Activated CD4-positive, alpha-beta T cell treated with anti-CD3 and anti-CD28 coated beads, Interleukin-2, amount 10 ng/mL, durations not matched to agents 24 days and 14 days (primary cell): ENCODE measurements at regions not wholly inside any gene's neighbourhood (a gene's known extent, or its start where the extent isn't known, plus 50 kb on each side); places are given as distances from the start of the nearest gene placed in this dataset.
A peak's percentile ranks its signal among the peaks of the same experiment; 100 is the strongest.
"Not testable (repeated sequence)": the region's sequence is repeated elsewhere in the genome, so short reads cannot be mapped to it uniquely, and the experiment has no call there.

ENCODE experiments used
- DNase-seq: peaks from one replicate; pipeline ENCODE4 v3.0.0; 2022
- H3K27ac Mint-ChIP-seq: one replicate; pipeline ENCODE4 v1.8.0; 2022; ENCODE audit warnings: mild to moderate bottlenecking, mixed read lengths
- H3K27me3 Mint-ChIP-seq: one replicate; pipeline ENCODE4 v1.8.0; 2022; ENCODE audit warnings: mixed read lengths
- H3K36me3 Mint-ChIP-seq: one replicate; pipeline ENCODE4 v1.8.0; 2022; ENCODE audit warnings: low read depth, mild to moderate bottlenecking, mixed read lengths
- H3K4me1 Mint-ChIP-seq: one replicate; pipeline ENCODE4 v1.8.0; 2021; ENCODE audit warnings: mixed read lengths
- H3K4me3 Mint-ChIP-seq: one replicate; pipeline ENCODE4 v1.8.0; 2022; ENCODE audit warnings: mild to moderate bottlenecking, moderate library complexity, mixed read lengths
- H3K9me3 Mint-ChIP-seq: one replicate; pipeline ENCODE4 v1.8.0; 2021; ENCODE audit warnings: mixed read lengths
- intact Hi-C: fragments of 100-400 bp; cut with micrococcal nuclease; formaldehyde crosslinking; loops from one replicate; pipeline ENCODE4 v1.15.1; 2023

GRCh38 chr14:39641224-39641623 is 209.0 kb upstream of the FBXO33 start:
- Mint-ChIP-seq H3K4me3 (peak overlapping the region; percentile 21), H3K36me3 (no peaks in the 10 kb centered on the region), H3K4me1 (no peaks in the 10 kb centered on the region), H3K27me3 (no peaks in the 10 kb centered on the region), H3K9me3 (peaks cover 16% of the 10 kb centered on the region), H3K27ac (no peak overlapping the region)
- intact Hi-C loops = no loop called here
- DNase-seq = no peak

GRCh38 chr14:39639009-39639408 is 206.8 kb upstream of the FBXO33 start:
- H3K4me1 Mint-ChIP-seq, H3K27me3 Mint-ChIP-seq, H3K4me3 Mint-ChIP-seq, H3K27ac Mint-ChIP-seq, H3K36me3 Mint-ChIP-seq, DNase-seq, intact Hi-C loops: not testable (repeated sequence)
- H3K9me3 Mint-ChIP-seq = peaks cover 17% of the 10 kb centered on the region

- H3K4me1 Mint-ChIP-seq = no peaks in the 10 kb centered on the region
- intact Hi-C loops = no loop called here
Measured at GRCh38 chr14:39628087-39628486, 195.9 kb upstream of the FBXO33 start.

DNA sequence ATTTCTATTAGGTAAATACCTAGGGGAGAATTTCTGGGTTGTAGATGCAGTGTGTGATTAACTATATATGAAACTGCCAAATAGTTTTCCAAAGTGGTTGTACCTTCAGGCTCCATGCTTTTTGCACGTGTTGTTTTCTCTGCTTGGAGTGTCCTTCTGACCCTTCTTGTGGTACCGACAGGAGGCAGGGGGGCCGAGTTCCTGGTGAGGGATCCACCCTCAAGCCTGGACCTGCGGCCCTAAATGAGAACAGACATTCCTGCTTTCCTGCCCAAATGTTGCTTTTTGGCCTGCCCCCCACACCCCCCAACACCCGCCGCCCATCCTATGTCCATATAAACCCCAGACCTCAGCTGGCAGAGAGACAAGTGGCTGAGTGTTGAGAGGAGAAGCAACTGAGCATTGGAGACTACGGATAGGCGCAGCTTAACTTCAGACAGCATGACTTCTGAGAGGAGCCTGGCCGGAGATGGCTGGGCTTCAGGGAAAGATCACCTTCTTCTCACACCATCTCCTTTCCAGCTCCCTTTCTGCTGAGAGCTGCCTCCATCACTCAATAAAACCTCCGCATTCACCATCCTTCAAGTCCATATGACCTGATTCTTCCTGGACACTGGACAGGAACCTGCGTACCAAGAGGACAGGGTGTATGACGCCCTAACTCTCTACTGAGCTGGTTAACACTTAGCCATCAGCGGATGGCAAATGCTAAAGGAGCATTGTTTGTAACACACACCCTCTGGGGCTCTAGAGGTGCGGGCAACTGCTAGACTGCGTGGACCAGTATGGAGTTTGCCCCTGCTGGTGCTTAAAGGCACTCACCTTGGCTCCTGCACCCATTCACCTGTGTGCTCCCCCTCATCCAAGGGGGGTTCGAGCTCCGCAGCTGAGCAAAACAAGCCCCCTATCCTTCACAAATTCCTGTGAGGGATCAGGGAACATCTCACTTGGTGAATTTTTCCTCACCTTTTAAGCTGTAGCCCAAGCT is 194.7 kb upstream of the FBXO33 start:
- Mint-ChIP-seq H3K9me3 (peaks cover 10% of the 10 kb centered on the region), H3K27me3 (no peaks in the 10 kb centered on the region), H3K4me3 (no peak overlapping the region), H3K4me1 (no peaks in the 10 kb centered on the region), H3K36me3 (no peaks in the 10 kb centered on the region), H3K27ac (no peak overlapping the region)
- no peak for DNase-seq
- intact Hi-C loops = no loop called here

More at GRCh38 chr14:39628087-39628486, 195.9 kb upstream of the FBXO33 start:
- Mint-ChIP-seq H3K9me3 (peaks cover 5% of the 10 kb centered on the region), H3K36me3 (no peaks in the 10 kb centered on the region), H3K4me3 (no peak overlapping the region), H3K27ac (no peak overlapping the region), H3K27me3 (no peaks in the 10 kb centered on the region)
- no peak for DNase-seq

GRCh38 chr14:39621678-39622077 is 189.4 kb upstream of the FBXO33 start:
- Mint-ChIP-seq H3K27ac (no peak overlapping the region), H3K27me3 (no peaks in the 10 kb centered on the region), H3K4me3 (no peak overlapping the region), H3K4me1 (no peaks in the 10 kb centered on the region), H3K9me3 (peaks cover 11% of the 10 kb centered on the region), H3K36me3 (no peaks in the 10 kb centered on the region)
- intact Hi-C loops = no loop called here
- no peak for DNase-seq

DNA sequence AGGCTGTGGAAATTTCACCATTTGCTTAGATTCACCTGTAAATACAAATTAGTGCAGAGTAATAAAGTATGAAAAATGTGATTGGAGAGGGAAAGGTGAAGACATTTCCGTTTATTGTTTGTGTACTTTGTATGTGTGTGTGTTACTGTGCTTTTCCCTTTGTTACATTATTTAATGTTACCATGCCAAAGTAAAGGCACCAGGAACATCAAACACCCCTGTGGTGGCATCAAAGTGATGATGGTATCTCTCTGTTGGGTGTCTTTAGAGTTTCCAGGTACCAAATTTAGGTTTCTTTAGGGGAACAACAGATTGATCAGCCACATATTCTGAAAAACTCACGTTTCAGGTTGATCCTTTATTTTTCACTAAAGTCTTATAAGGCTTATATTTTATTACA is 189.0 kb upstream of the FBXO33 start:
- no peaks in the 10 kb centered on the region for H3K36me3 Mint-ChIP-seq
- intact Hi-C loops = no loop called here
- peaks cover 11% of the 10 kb centered on the region for H3K9me3 Mint-ChIP-seq
- H3K4me1 Mint-ChIP-seq = no peaks in the 10 kb centered on the region
- H3K27ac Mint-ChIP-seq = no peak overlapping the region
- H3K27me3 Mint-ChIP-seq = no peaks in the 10 kb centered on the region
- H3K4me3 Mint-ChIP-seq = no peak overlapping the region
- DNase-seq = no peak

- intact Hi-C loops = no loop called here
- H3K27me3 Mint-ChIP-seq = no peaks in the 10 kb centered on the region
- no peak overlapping the region for H3K4me3 Mint-ChIP-seq
- no peaks in the 10 kb centered on the region for H3K4me1 Mint-ChIP-seq
- H3K9me3 Mint-ChIP-seq = peaks cover 13% of the 10 kb centered on the region
- no peaks in the 10 kb centered on the region for H3K36me3 Mint-ChIP-seq
- no peak overlapping the region for H3K27ac Mint-ChIP-seq
- DNase-seq = no peak
Measured at GRCh38 chr14:39617537-39617936, 185.3 kb upstream of the FBXO33 start.

- H3K36me3 Mint-ChIP-seq = no peaks in the 10 kb centered on the region
- H3K4me3 Mint-ChIP-seq = no peak overlapping the region
- H3K4me1 Mint-ChIP-seq = no peaks in the 10 kb centered on the region
- H3K27me3 Mint-ChIP-seq = no peaks in the 10 kb centered on the region
- H3K9me3 Mint-ChIP-seq = peaks cover 15% of the 10 kb centered on the region
- intact Hi-C loops = no loop called here
- DNase-seq = no peak
- no peak overlapping the region for H3K27ac Mint-ChIP-seq
Measured at GRCh38 chr14:39615352-39615751, 183.1 kb upstream of the FBXO33 start.

- intact Hi-C loops = no loop called here
- H3K9me3 Mint-ChIP-seq = peaks cover 12% of the 10 kb centered on the region
Measured at GRCh38 chr14:39614297-39614923, 182.2 kb upstream of the FBXO33 start.

DNA sequence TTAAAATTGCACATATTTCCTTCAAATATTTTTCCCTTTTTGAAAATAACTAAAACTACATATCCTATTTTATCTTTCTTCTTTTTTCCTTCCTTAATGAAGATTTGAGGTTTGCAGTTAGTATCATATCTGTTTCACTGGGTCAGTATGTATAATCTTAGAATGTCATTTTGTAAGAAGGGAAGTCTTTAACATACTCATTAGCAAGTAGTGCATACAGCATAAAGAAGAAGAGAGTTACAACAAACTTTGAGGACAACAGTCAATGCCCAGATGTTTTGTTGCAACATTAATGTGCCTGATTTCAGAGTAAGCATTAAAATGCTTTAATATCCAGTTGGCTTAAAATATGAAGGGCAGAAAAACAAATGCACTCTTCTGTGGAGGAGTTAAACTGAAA is 176.9 kb upstream of the FBXO33 start:
- Mint-ChIP-seq H3K36me3 (no peaks in the 10 kb centered on the region), H3K4me3 (no peak overlapping the region), H3K27me3 (no peaks in the 10 kb centered on the region), H3K9me3 (peaks cover 22% of the 10 kb centered on the region), H3K27ac (no peak overlapping the region), H3K4me1 (no peaks in the 10 kb centered on the region)
- intact Hi-C loops = loop anchor here (10.0 kb wide), 1 partner anchor 76 kb away; no protein-coding TSS in a partner anchor
- no peak for DNase-seq

More at GRCh38 chr14:39614297-39614923, 182.2 kb upstream of the FBXO33 start:
- no peaks in the 10 kb centered on the region for H3K36me3 Mint-ChIP-seq
- no peak overlapping the region for H3K4me3 Mint-ChIP-seq
- no peaks in the 10 kb centered on the region for H3K27me3 Mint-ChIP-seq
- DNase-seq = no peak
- no peak overlapping the region for H3K27ac Mint-ChIP-seq
- H3K4me1 Mint-ChIP-seq = no peaks in the 10 kb centered on the region

DNA sequence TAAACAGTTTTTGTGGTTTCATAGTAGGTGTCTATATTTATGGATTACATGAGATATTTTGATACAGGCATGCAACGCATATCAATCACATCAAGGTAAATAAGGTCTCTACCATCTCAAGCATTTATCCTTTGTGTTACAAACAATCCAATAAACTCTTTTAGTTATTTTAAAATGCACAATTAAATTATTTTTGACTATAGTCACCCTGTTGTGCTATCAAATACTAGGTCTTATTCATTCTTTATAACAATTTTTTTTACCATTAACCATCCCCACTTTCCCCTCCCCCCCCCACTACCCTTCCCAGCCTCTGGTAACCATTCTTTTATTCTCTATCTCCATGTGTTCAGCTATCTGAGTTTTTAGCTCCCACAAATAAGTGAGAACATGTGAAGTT is 175.7 kb upstream of the FBXO33 start:
- intact Hi-C loops = loop anchor here (10.0 kb wide), 1 partner anchor 77 kb away; no protein-coding TSS in a partner anchor
- no peak overlapping the region for H3K27ac Mint-ChIP-seq
- DNase-seq = no peak
- no peaks in the 10 kb centered on the region for H3K36me3 Mint-ChIP-seq
- H3K4me1 Mint-ChIP-seq = no peaks in the 10 kb centered on the region
- H3K27me3 Mint-ChIP-seq = no peaks in the 10 kb centered on the region
- peaks cover 22% of the 10 kb centered on the region for H3K9me3 Mint-ChIP-seq
- H3K4me3 Mint-ChIP-seq = no peak overlapping the region

- no peaks in the 10 kb centered on the region for H3K36me3 Mint-ChIP-seq
- DNase-seq = no peak
Measured at GRCh38 chr14:39603942-39604341, 171.7 kb upstream of the FBXO33 start.

DNA sequence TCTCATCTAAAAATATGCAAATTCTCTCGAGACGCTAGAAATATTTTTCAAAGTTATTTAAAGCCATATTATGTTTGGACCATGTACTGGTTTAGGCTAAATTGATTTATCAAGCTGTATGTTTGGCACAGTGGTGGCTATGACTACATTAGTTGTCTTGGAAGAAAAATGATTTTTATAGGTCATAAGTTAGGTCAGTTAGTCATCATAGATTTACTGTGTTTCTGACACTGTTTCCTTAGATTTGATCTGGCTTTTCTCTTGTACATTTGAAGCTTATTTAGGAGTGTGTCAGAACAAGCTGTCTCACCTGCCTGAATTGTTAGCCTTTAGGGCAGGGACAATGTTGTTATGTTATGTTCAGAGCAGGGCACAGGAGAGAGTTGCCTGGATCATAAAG is 161.1 kb upstream of the FBXO33 start:
- Mint-ChIP-seq H3K4me1 (no peaks in the 10 kb centered on the region), H3K4me3 (no peak overlapping the region), H3K27me3 (no peaks in the 10 kb centered on the region), H3K36me3 (no peaks in the 10 kb centered on the region), H3K27ac (no peak overlapping the region), H3K9me3 (peaks cover 16% of the 10 kb centered on the region)
- no peak for DNase-seq
- intact Hi-C loops = no loop called here

More at GRCh38 chr14:39603942-39604341, 171.7 kb upstream of the FBXO33 start:
- no peaks in the 10 kb centered on the region for H3K4me1 Mint-ChIP-seq
- H3K27ac Mint-ChIP-seq = no peak overlapping the region
- H3K9me3 Mint-ChIP-seq = peaks cover 24% of the 10 kb centered on the region
- H3K4me3 Mint-ChIP-seq = no peak overlapping the region
- no peaks in the 10 kb centered on the region for H3K27me3 Mint-ChIP-seq
- intact Hi-C loops = loop anchor here (10.0 kb wide), 1 partner anchor 81 kb away; no protein-coding TSS in a partner anchor

GRCh38 chr14:39592116-39592789 is 160.0 kb upstream of the FBXO33 start:
- no peak overlapping the region for H3K27ac Mint-ChIP-seq
- DNase-seq = no peak
- intact Hi-C loops = no loop called here
- no peaks in the 10 kb centered on the region for H3K36me3 Mint-ChIP-seq
- peaks cover 16% of the 10 kb centered on the region for H3K9me3 Mint-ChIP-seq
- no peaks in the 10 kb centered on the region for H3K27me3 Mint-ChIP-seq
- H3K4me3 Mint-ChIP-seq = no peak overlapping the region
- no peaks in the 10 kb centered on the region for H3K4me1 Mint-ChIP-seq
